ENCODE measurements at regions not wholly inside any gene's neighbourhood (a gene's known extent, or its start where the extent isn't known, plus 50 kb on each side); places are given as distances from the start of the nearest gene placed in this dataset.

GRCh38 chr1:228987736-228988506 is 252.6 kb downstream of the RHOU start:
- TF ChIP-seq POLR2A (IDR thresholded peaks at IDR 0.05; ENCODE audit: low read depth, low read length) (no peak), POU2F2 (IDR thresholded peaks at IDR 0.05; ENCODE audit: low read depth, low read length) (no peak), POLR2AphosphoS5 (IDR thresholded peaks at IDR 0.05; ENCODE audit: low read depth, low read length) (no peak), TAF1 (IDR thresholded peaks at IDR 0.05; ENCODE audit: low read depth, low read length) (no peak), PAX5 (IDR thresholded peaks at IDR 0.05; ENCODE audit: insufficient read depth, low read length, severe bottlenecking) (no peak), SPI1 (IDR thresholded peaks at IDR 0.05; ENCODE audit: low read depth, low read length) (no peak)

Data from GM12891 (cell line).